SK-N-SH (cell line): ENCODE measurements at regions not wholly inside any gene's neighbourhood (a gene's known extent, or its start where the extent isn't known, plus 50 kb on each side); places are given as distances from the start of the nearest gene placed in this dataset.

Experiments
- CTCF ChIA-PET: fragments of 300-600, 350-600 bp; formaldehyde crosslinking; extraction: SDS; loops from one replicate; lab custom pipeline; 2021; lab: Yijun Ruan, JAX
- POLR2A ChIA-PET: fragments of 350-600 bp; sonication (Branson Sonifier 250); formaldehyde crosslinking; extraction: SDS; loops from one replicate; lab custom pipeline; 2020; ENCODE audit warnings: antibody characterized with exemption, inconsistent platforms; lab: Yijun Ruan, JAX
- DNase-seq: peaks from one replicate; pipeline ENCODE4 v3.0.0; 2012
- H2AFZ ChIP-seq: fragments of 200-600 bp; sonication (generic); 2 replicates; pipeline ENCODE4 v1.8.1; 2016; ENCODE audit warnings: antibody characterized with exemption, mild to moderate bottlenecking, low read depth
- H3F3A ChIP-seq: fragments of 200-600 bp; sonication (generic); replicated peaks from 2 replicates; pipeline ENCODE3; 2016; ENCODE audit warnings: antibody characterized with exemption, mild to moderate bottlenecking; ENCODE audit not compliant: insufficient read depth
- H3K27ac ChIP-seq, 2 experiments: fragments of 200-500 bp in 1 of 2; fragments of 200-600 bp in 1 of 2; sonication (Bioruptor generic) in 1 of 2; sonication (generic), shearing (Covaris generic) in 1 of 2; 2 replicates each; pipeline versions ENCODE4 v1.5.1 to v1.6.1; 2014 to 2016; ENCODE audit warnings: low read depth in 2 of 2, inconsistent platforms in 1 of 2, low read length in 1 of 2, mild to moderate bottlenecking in 1 of 2, mixed read lengths in 1 of 2
- H3K27me3 ChIP-seq: fragments of 200-600 bp; sonication (generic), shearing (Covaris generic); 2 replicates; pipeline ENCODE4 v1.6.1; 2016; ENCODE audit warnings: mixed run types; ENCODE audit not compliant: insufficient read depth
- H3K36me3 ChIP-seq, 2 experiments: fragments of 200-500 bp in 1 of 2; fragments of 200-600 bp in 1 of 2; sonication (Bioruptor generic) in 1 of 2; sonication (generic) in 1 of 2; replicated peaks in 1 of 2; 2 replicates each; pipeline versions ENCODE3 to v1.5.1; 2014 to 2016; ENCODE audit warnings: low read length in 1 of 2, mild to moderate bottlenecking in 1 of 2; ENCODE audit not compliant: insufficient read depth in 2 of 2, control insufficient read depth in 1 of 2
- H3K4me1 ChIP-seq, 2 experiments: fragments of 200-500 bp in 1 of 2; fragments of 200-600 bp in 1 of 2; sonication (Bioruptor generic) in 1 of 2; sonication (generic), shearing (Covaris generic) in 1 of 2; 2 replicates each; pipeline versions ENCODE4 v1.5.1 to v1.6.1; 2014 to 2016; ENCODE audit warnings: low read depth in 1 of 2, low read length in 1 of 2, mixed run types in 1 of 2; ENCODE audit not compliant: insufficient read depth in 2 of 2, control insufficient read depth in 1 of 2
- H3K4me2 ChIP-seq: fragments of 200-600 bp; sonication (generic), shearing (Covaris generic); 2 replicates; pipeline ENCODE4 v1.6.1; 2017; ENCODE audit warnings: mixed run types
- H3K4me3 ChIP-seq, 2 experiments: fragments of 200-500 bp in 1 of 2; fragments of 200-600 bp in 1 of 2; sonication (Bioruptor generic) in 1 of 2; sonication (generic), shearing (Covaris generic) in 1 of 2; 2 replicates each; pipeline versions ENCODE4 v1.5.1 to v1.8.1; 2014 to 2016; ENCODE audit warnings: low read depth in 2 of 2, inconsistent platforms in 1 of 2, low read length in 1 of 2, mild to moderate bottlenecking in 1 of 2, mixed read lengths in 1 of 2, moderate library complexity in 1 of 2
- H3K79me2 ChIP-seq: fragments of 200-600 bp; sonication (generic); 2 replicates; pipeline ENCODE4 v1.8.1; 2017; ENCODE audit warnings: mild to moderate bottlenecking; ENCODE audit not compliant: insufficient read depth
- H3K9ac ChIP-seq: fragments of 200-600 bp; sonication (generic); 2 replicates; pipeline ENCODE4 v1.6.1; 2017; ENCODE audit warnings: mixed run types
- H3K9me2 ChIP-seq: fragments of 200-600 bp; sonication (generic); 2 replicates; pipeline ENCODE4 v1.6.1; 2017; ENCODE audit warnings: mixed run types
- H3K9me3 ChIP-seq: fragments of 200-600 bp; sonication (generic); 2 replicates; pipeline ENCODE4 v1.6.1; 2017; ENCODE audit warnings: mixed run types, mild to moderate bottlenecking, moderate library complexity
- H4K20me1 ChIP-seq: fragments of 200-600 bp; sonication (generic); 2 replicates; pipeline ENCODE4 v1.6.1; 2017; ENCODE audit warnings: mild to moderate bottlenecking, mixed run types; ENCODE audit not compliant: insufficient read depth
- CTCF ChIP-seq: fragments of 200-600 bp; sonication (generic); IDR thresholded peaks from 2 replicates; pipeline ENCODE4 v1.6.1; 2017; ENCODE audit warnings: antibody characterized with exemption, mild to moderate bottlenecking, moderate library complexity
- EZH2phosphoT487 ChIP-seq: fragments of 200-600 bp; sonication (generic); IDR thresholded peaks from 2 replicates; pipeline ENCODE4 v1.6.1; 2017; ENCODE audit warnings: low read depth, mixed run types, mild to moderate bottlenecking, antibody characterized with exemption, moderate library complexity, borderline replicate concordance
- FOXJ3 ChIP-seq: sonication (generic); formaldehyde crosslinking; IDR thresholded peaks from 2 replicates; pipeline ENCODE4 v1.5.1; 2020; ENCODE audit warnings: mild to moderate bottlenecking, missing genetic modification reagents
- GATA2 ChIP-seq: sonication (generic); formaldehyde crosslinking; IDR thresholded peaks from 2 replicates; pipeline ENCODE4 v1.5.0; 2020; ENCODE audit warnings: mild to moderate bottlenecking, missing genetic modification reagents
- JUND ChIP-seq: IDR thresholded peaks from 2 replicates; pipeline ENCODE4 v1.4.0; 2012
- MAX ChIP-seq: IDR thresholded peaks from 2 replicates; pipeline ENCODE4 v1.4.0; 2012; ENCODE audit warnings: low read depth
- MEF2A ChIP-seq: IDR thresholded peaks from 2 replicates; pipeline ENCODE4 v1.4.0; 2012; ENCODE audit warnings: low read depth, borderline replicate concordance
- PBX3 ChIP-seq: IDR thresholded peaks from 2 replicates; pipeline ENCODE4; 2012
- POLR2AphosphoS5 ChIP-seq: IDR thresholded peaks from 2 replicates; pipeline ENCODE4 v1.6.1; 2012; ENCODE audit warnings: low read depth, low read length
- RAD21 ChIP-seq: IDR thresholded peaks from 2 replicates; pipeline ENCODE4 v1.6.1; 2012; ENCODE audit warnings: mild to moderate bottlenecking, low read length
- RXRA ChIP-seq: IDR thresholded peaks from 2 replicates; pipeline ENCODE4 v1.4.0; 2012; ENCODE audit warnings: low read depth, mild to moderate bottlenecking, borderline replicate concordance
- SMC3 ChIP-seq: IDR thresholded peaks from 2 replicates; pipeline ENCODE4 v1.6.1; 2012; ENCODE audit warnings: low read depth, low read length, improper control_type of control experiment
- TEAD4 ChIP-seq: IDR thresholded peaks from 2 replicates; pipeline ENCODE4 v1.4.0; 2012; ENCODE audit warnings: mild to moderate bottlenecking, borderline replicate concordance; ENCODE audit not compliant: insufficient read depth
- YY1 ChIP-seq: IDR thresholded peaks from 2 replicates; pipeline ENCODE4 v1.4.0; 2012; ENCODE audit warnings: low read depth, mild to moderate bottlenecking
- ZBTB33 ChIP-seq: IDR thresholded peaks from 2 replicates; pipeline ENCODE4 v1.4.0; 2012; ENCODE audit warnings: low read depth, borderline replicate concordance
- WGBS: methylation state at CpG from one replicate; pipeline ENCODE4 v1.1.6; 2017; ENCODE audit warnings: low lambda C conversion rate; 5-methylcytosine and 5-hydroxymethylcytosine counted together

GRCh38 chr17:33750943-33751701, 458.0 kb upstream of the ASIC2 start:
- peak; percentile 74 for DNase-seq
- POLR2A ChIA-PET = no interaction called here
- Histone ChIP-seq H3F3A (no peaks in the 10 kb centered on the region), H3K79me2 (no peaks in the 10 kb centered on the region), H3K27ac (no peak overlapping the region), H3K4me1 (peaks cover 0 to 5% of the 10 kb centered on the region in 2 experiments; a peak in 2 of 4 replicates), H3K27me3 (no peaks in the 10 kb centered on the region), H3K9me2 (no peaks in the 10 kb centered on the region), H4K20me1 (no peaks in the 10 kb centered on the region), H3K4me2 (peak overlapping the region; percentile 62), H2AFZ (peak overlapping the region; percentile 73), H3K36me3 (no peaks in the 10 kb centered on the region), H3K4me3 (peak overlapping the region; percentile 26 to 46; a peak in 3 of 4 replicates), H3K9ac (peak overlapping the region; percentile 13; the same call in 1 of the 2 replicates), H3K9me3 (no peaks in the 10 kb centered on the region)
- TF ChIP-seq PBX3 (no peak), RAD21 (peak; percentile 93), SMC3 (peak; percentile 85), CTCF (peak; percentile 89), FOXJ3 (CRISPR knock-in tag) (no peak)
- CTCF ChIA-PET = interaction anchor here (0.5 to 2.6 kb wide), 53 partner anchors 9 to 875 kb away, joined by 3 to 62 read pairs (median 4); no protein-coding TSS in a partner anchor
- whole genome bisulfite sequencing = 6% methylated on average over 13 of the region's 13 CpGs

- no peaks in the 10 kb centered on the region for H4K20me1 ChIP-seq
- POLR2A ChIA-PET = no interaction called here
- no peaks in the 10 kb centered on the region for H3K27me3 ChIP-seq
- 15% methylated on average over 5 of the region's 5 CpGs for WGBS
- no peaks in the 10 kb centered on the region for H3K9me2 ChIP-seq
- no peak overlapping the region for H3K27ac ChIP-seq
- no peak for TF ChIP-seq YY1
- H3K4me3 ChIP-seq = peak overlapping the region; percentile 26 to 46; a peak in 3 of 4 replicates
- no peaks in the 10 kb centered on the region for H3F3A ChIP-seq
- H3K79me2 ChIP-seq = no peaks in the 10 kb centered on the region
- H3K9me3 ChIP-seq = no peaks in the 10 kb centered on the region
- H3K9ac ChIP-seq = peak overlapping the region; percentile 13; the same call in 1 of the 2 replicates
- no peak for DNase-seq
- CTCF ChIA-PET = interaction anchor here (0.6 to 2.6 kb wide), 23 partner anchors 9 to 875 kb away, joined by 3 to 62 read pairs (median 5); no protein-coding TSS in a partner anchor
- peak overlapping the region; percentile 62 for H3K4me2 ChIP-seq
- H3K4me1 ChIP-seq = peaks cover 0 to 5% of the 10 kb centered on the region in 2 experiments; a peak in 2 of 4 replicates
- peak overlapping the region; percentile 73 for H2AFZ ChIP-seq
- no peaks in the 10 kb centered on the region for H3K36me3 ChIP-seq
Observed at GRCh38 chr17:33751702-33752065, 458.6 kb upstream of the ASIC2 start.

- no peaks in the 10 kb centered on the region for H3K9me3 ChIP-seq
- H3K79me2 ChIP-seq = no peaks in the 10 kb centered on the region
- H3K27ac ChIP-seq = no peak overlapping the region
- H3K36me3 ChIP-seq = no peaks in the 10 kb centered on the region
- no peaks in the 10 kb centered on the region for H3K27me3 ChIP-seq
- WGBS = 50% methylated on average over 7 of the region's 7 CpGs
- peaks cover 0 to 5% of the 10 kb centered on the region in 2 experiments; a peak in 2 of 4 replicates for H3K4me1 ChIP-seq
- no peaks in the 10 kb centered on the region for H3F3A ChIP-seq
- ChIA-PET CTCF (interaction anchor here (0.9 to 1.5 kb wide), 6 partner anchors 28 to 608 kb away, joined by 3 to 10 read pairs (median 3); no protein-coding TSS in a partner anchor), POLR2A (no interaction called here)
- H4K20me1 ChIP-seq = no peaks in the 10 kb centered on the region
- no peak overlapping the region for H3K4me3 ChIP-seq
- no peaks in the 10 kb centered on the region for H3K9me2 ChIP-seq
- no peak overlapping the region for H3K4me2 ChIP-seq
- H2AFZ ChIP-seq = no peak overlapping the region
- H3K9ac ChIP-seq = no peak overlapping the region
- no peak for DNase-seq
- no peak for TF ChIP-seq EZH2phosphoT487
- no peak for TF ChIP-seq TEAD4
- no peak for TF ChIP-seq JUND
- no peak for TF ChIP-seq MAX
- no peak for TF ChIP-seq ZBTB33
- no peak for TF ChIP-seq POLR2AphosphoS5
- no peak for TF ChIP-seq RAD21
- no peak for TF ChIP-seq SMC3
- TF ChIP-seq FOXJ3 (CRISPR knock-in tag) = no peak
- TF ChIP-seq RXRA = no peak
- no peak for TF ChIP-seq GATA2 (CRISPR knock-in tag)
- TF ChIP-seq MEF2A = no peak
Observed at GRCh38 chr17:33753452-33753851, 460.4 kb upstream of the ASIC2 start.
